SK-N-SH treated with all-trans-retinoic acid at 6 μM for 48 hours (cell line): ENCODE measurements at regions not wholly inside any gene's neighbourhood (a gene's known extent, or its start where the extent isn't known, plus 50 kb on each side); places are given as distances from the start of the nearest gene placed in this dataset.

Experiments used
- ATAC-seq: fragments of 200-7000 bp; cut with Tn5 transposase; 3 replicates; pipeline ENCODE4 v1.9.1; 2020; ENCODE audit warnings: mild to moderate bottlenecking, moderate library complexity
- ARNTL ChIP-seq: fragments of 450-650 bp; formaldehyde crosslinking; IDR thresholded peaks from 2 replicates; pipeline ENCODE4 v1.5.0; 2020; ENCODE audit warnings: low read depth, mild to moderate bottlenecking, moderate library complexity, borderline replicate concordance
- BACH2 ChIP-seq: fragments of 250-450 bp; sonication (Bioruptor Pico); IDR thresholded peaks from 2 replicates; pipeline ENCODE4 v1.9.0; 2021; ENCODE audit warnings: mild to moderate bottlenecking, borderline replicate concordance
- CREB5 ChIP-seq: fragments of 250-450 bp; sonication (Bioruptor Pico); IDR thresholded peaks from 2 replicates; pipeline ENCODE4 v1.5.1; 2020; ENCODE audit warnings: low read depth, mild to moderate bottlenecking, moderate library complexity
- CSDC2 ChIP-seq: fragments of 250-450 bp; sonication (Bioruptor Pico); IDR thresholded peaks from 2 replicates; pipeline ENCODE4 v1.5.0; 2020; ENCODE audit warnings: mild to moderate bottlenecking, moderate library complexity
- CSRNP3 ChIP-seq: fragments of 250-450 bp; sonication (Bioruptor Pico); IDR thresholded peaks from 2 replicates; pipeline ENCODE4 v1.5.1; 2021; ENCODE audit warnings: mild to moderate bottlenecking, moderate library complexity
- ESRRG ChIP-seq: fragments of 250-450 bp; sonication (Bioruptor Pico); IDR thresholded peaks from 2 replicates; pipeline ENCODE4 v1.6.1; 2021; ENCODE audit warnings: mild to moderate bottlenecking
- ISL1 ChIP-seq: fragments of 250-450 bp; sonication (Bioruptor Pico); IDR thresholded peaks from 2 replicates; pipeline ENCODE4 v2.1.2; 2022; ENCODE audit warnings: mild to moderate bottlenecking, moderate library complexity
- OSR1 ChIP-seq: fragments of 250-450 bp; sonication (Bioruptor Pico); IDR thresholded peaks from 2 replicates; pipeline ENCODE4 v1.8.0; 2022; ENCODE audit warnings: moderate library complexity, mild to moderate bottlenecking, inconsistent platforms
- PATZ1 ChIP-seq: fragments of 250-450 bp; sonication (Bioruptor Pico); IDR thresholded peaks from 2 replicates; pipeline ENCODE4 v1.8.0; 2020; ENCODE audit warnings: mild to moderate bottlenecking, moderate library complexity, borderline replicate concordance
- POU6F1 ChIP-seq: fragments of 250-450 bp; sonication (Bioruptor Pico); IDR thresholded peaks from 2 replicates; pipeline ENCODE4 v1.8.0; 2021; ENCODE audit warnings: low read depth, mild to moderate bottlenecking, moderate library complexity, borderline replicate concordance
- PPARA ChIP-seq: fragments of 250-450 bp; sonication (Bioruptor Pico); IDR thresholded peaks from 2 replicates; pipeline ENCODE4 v1.5.0; 2020; ENCODE audit warnings: mild to moderate bottlenecking, borderline replicate concordance
- RARB ChIP-seq: fragments of 250-450 bp; sonication (Bioruptor Pico); IDR thresholded peaks from 2 replicates; pipeline ENCODE4 v1.8.0; 2021; ENCODE audit warnings: mild to moderate bottlenecking, moderate library complexity
- SNAI2 ChIP-seq: fragments of 250-450 bp; sonication (Bioruptor Pico); IDR thresholded peaks from 2 replicates; pipeline ENCODE4 v1.5.0; 2020; ENCODE audit warnings: mild to moderate bottlenecking, moderate library complexity
- TCF4 ChIP-seq: fragments of 250-450 bp; sonication (Bioruptor Pico); IDR thresholded peaks from 2 replicates; pipeline ENCODE4 v1.8.0; 2021; ENCODE audit warnings: mild to moderate bottlenecking, moderate library complexity, borderline replicate concordance
- TOX ChIP-seq: fragments of 250-450 bp; sonication (Bioruptor Pico); IDR thresholded peaks from 2 replicates; pipeline ENCODE4 v1.8.0; 2021; ENCODE audit warnings: mild to moderate bottlenecking, moderate library complexity, borderline replicate concordance
- TSHZ2 ChIP-seq: fragments of 250-450 bp; sonication (Bioruptor Pico); IDR thresholded peaks from 2 replicates; pipeline ENCODE4 v1.5.0; 2020; ENCODE audit warnings: mild to moderate bottlenecking, moderate library complexity
- ZC3H10 ChIP-seq: fragments of 250-450 bp; sonication (Bioruptor Pico); IDR thresholded peaks from 2 replicates; pipeline ENCODE4 v1.5.1; 2021; ENCODE audit warnings: mild to moderate bottlenecking, moderate library complexity
- ZFP3 ChIP-seq: fragments of 250-450 bp; sonication (Bioruptor Pico); IDR thresholded peaks from 2 replicates; pipeline ENCODE4 v1.5.0; 2020; ENCODE audit warnings: mild to moderate bottlenecking, moderate library complexity
- ZFP30 ChIP-seq: fragments of 450-650 bp; formaldehyde crosslinking; IDR thresholded peaks from 2 replicates; pipeline ENCODE4 v1.5.0; 2022; ENCODE audit warnings: mild to moderate bottlenecking, moderate library complexity
- ZNF70 ChIP-seq: fragments of 450-650 bp; formaldehyde crosslinking; IDR thresholded peaks from 2 replicates; pipeline ENCODE4 v1.5.0; 2020; ENCODE audit warnings: mild to moderate bottlenecking, moderate library complexity
- ZNF8 ChIP-seq: fragments of 450-650 bp; formaldehyde crosslinking; IDR thresholded peaks from 2 replicates; pipeline ENCODE4 v1.5.0; 2020; ENCODE audit warnings: mild to moderate bottlenecking, moderate library complexity

- TF ChIP-seq ZC3H10 (CRISPR knock-in tag) (no peak), CREB5 (no peak), ZFP30 (CRISPR knock-in tag) (no peak), TSHZ2 (no peak), ZFP3 (CRISPR knock-in tag) (no peak), OSR1 (CRISPR knock-in tag) (no peak), TOX (CRISPR knock-in tag) (no peak), SNAI2 (no peak), CSDC2 (CRISPR knock-in tag) (no peak), ZNF8 (no peak), PPARA (CRISPR knock-in tag) (no peak), POU6F1 (CRISPR knock-in tag) (no peak), RARB (CRISPR knock-in tag) (no peak), ZNF70 (no peak), BACH2 (CRISPR knock-in tag) (no peak), CSRNP3 (no peak)
- no peak for ATAC-seq
Observed at GRCh38 chr9:115379719-115380118, 261.8 kb upstream of the TNC start.

GRCh38 chr9:115382865-115383264 is 264.9 kb upstream of the TNC start:
- no peak for ATAC-seq
- TF ChIP-seq SNAI2 (no peak), PPARA (CRISPR knock-in tag) (no peak), TOX (CRISPR knock-in tag) (no peak), ZNF8 (no peak), CSDC2 (CRISPR knock-in tag) (no peak), RARB (CRISPR knock-in tag) (no peak), ISL1 (CRISPR knock-in tag) (no peak), TCF4 (CRISPR knock-in tag) (no peak), ESRRG (CRISPR knock-in tag) (no peak), PATZ1 (CRISPR knock-in tag) (no peak), OSR1 (CRISPR knock-in tag) (no peak), BACH2 (CRISPR knock-in tag) (no peak), ZNF70 (no peak), CSRNP3 (no peak), TSHZ2 (no peak), ARNTL (CRISPR knock-in tag) (no peak), ZFP30 (CRISPR knock-in tag) (no peak)
